ENCODE measurements at regions not wholly inside any gene's neighbourhood (a gene's known extent, or its start where the extent isn't known, plus 50 kb on each side); places are given as distances from the start of the nearest gene placed in this dataset.

DNA sequence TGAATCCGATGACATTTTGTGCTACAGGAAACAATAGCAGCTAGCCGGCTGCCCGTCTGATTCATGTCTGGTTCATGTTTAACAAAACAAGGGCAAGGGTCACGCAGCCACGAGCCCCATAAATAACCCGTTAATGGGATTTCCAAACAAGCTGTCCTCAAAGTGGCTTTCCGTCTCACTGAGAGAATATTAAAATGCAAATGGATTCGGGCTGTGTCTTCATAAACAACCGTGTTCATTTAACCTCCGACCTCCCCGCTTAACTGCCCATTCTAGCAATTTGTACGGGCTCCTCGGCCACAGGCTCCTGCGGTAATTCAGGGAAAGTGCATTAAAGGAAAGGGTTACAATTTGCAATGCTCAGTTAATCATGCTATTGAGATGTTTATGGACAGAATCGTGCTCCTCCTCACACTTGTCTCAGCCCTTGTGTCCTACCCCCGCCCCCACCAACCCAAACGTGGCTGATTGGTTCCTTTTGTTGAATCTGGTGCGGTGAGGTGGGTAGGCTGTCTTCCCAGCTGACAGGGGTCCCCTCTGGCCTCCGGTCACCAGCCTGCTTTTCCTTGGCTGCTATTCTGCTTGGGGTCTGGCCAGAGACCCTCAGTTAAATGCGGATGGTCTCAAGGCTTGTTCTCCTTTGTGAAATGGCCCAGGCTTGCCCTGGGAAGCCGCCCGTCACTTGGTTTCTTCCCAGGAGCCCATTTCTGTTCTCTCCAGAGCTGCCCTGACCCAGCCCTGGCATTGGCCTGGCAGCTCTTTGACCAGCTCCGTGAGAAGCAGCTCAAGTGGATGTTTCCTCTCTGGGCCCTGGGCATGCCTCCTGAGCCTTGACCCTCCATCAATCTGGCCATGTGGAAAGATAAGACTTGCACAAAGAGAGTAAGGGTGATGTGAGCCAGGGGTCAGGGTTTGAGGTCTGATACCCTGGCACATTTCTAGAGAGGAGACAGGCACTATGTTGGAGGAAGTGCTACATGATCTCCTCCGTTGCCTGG lies 200.7 kb upstream of the POU3F1 start:
- H3K27me3 ChIP-seq (ENCODE audit: insufficient read depth, low read length): no peaks in the 10 kb centered on the region
- no peak overlapping the region for H3K4me2 ChIP-seq (ENCODE audit: insufficient read depth, insufficient read length, low read length)
- Mint-ChIP-seq H3K4me1 (peaks cover 45 to 48% of the 10 kb centered on the region in 2 experiments), H3K4me3 (no peak overlapping the region), H3K36me3 (ENCODE audit: insufficient read depth in 1 of 3, low read depth in 3 of 3) (no peaks in the 10 kb centered on the region; a peak in 2 of 7 replicates), H3K9me3 (no peaks in the 10 kb centered on the region), H3K27ac (no peak overlapping the region; a peak in 1 of 7 replicates), H3K27me3 (ENCODE audit: low read depth) (peaks cover 12% of the 10 kb centered on the region)
- no peak for DNase-seq
- no peak overlapping the region for H2BK120ac ChIP-seq (ENCODE audit: low read depth, low read length, poor library complexity, severe bottlenecking)
- no peak overlapping the region for H3K18ac ChIP-seq (ENCODE audit: insufficient read length, low read depth, low read length)
- no peaks in the 10 kb centered on the region for H3K79me2 ChIP-seq (ENCODE audit: insufficient read depth, low read length)
- no peaks in the 10 kb centered on the region for H3K79me1 ChIP-seq (ENCODE audit: insufficient read depth, low read depth, low read length, poor library complexity, severe bottlenecking)
- H3K23me2 ChIP-seq (ENCODE audit: insufficient read length, low read depth, low read length, poor library complexity, severe bottlenecking): no peaks in the 10 kb centered on the region
- H4K91ac ChIP-seq (ENCODE audit: insufficient read length, low read depth, low read length): no peak overlapping the region
- H2BK20ac ChIP-seq (ENCODE audit: low read depth, low read length, poor library complexity, severe bottlenecking): no peak overlapping the region
- H2BK12ac ChIP-seq (ENCODE audit: insufficient read length, low read depth, low read length): no peak overlapping the region
- no CpG with 5 or more reads among the region's 24 CpGs for WGBS (ENCODE audit: extremely low coverage, insufficient read length, low lambda C conversion rate)
- no peak overlapping the region; the same call in 1 of the 2 replicates for H3K14ac ChIP-seq (ENCODE audit: insufficient read depth, low read length)
- H3K9me3 ChIP-seq (ENCODE audit: control insufficient read depth, low read depth, low read length): no peaks in the 10 kb centered on the region
- no peaks in the 10 kb centered on the region for H4K20me1 ChIP-seq (ENCODE audit: control insufficient read depth, insufficient read depth, insufficient read length)
- TF ChIP-seq, protein P1, sequence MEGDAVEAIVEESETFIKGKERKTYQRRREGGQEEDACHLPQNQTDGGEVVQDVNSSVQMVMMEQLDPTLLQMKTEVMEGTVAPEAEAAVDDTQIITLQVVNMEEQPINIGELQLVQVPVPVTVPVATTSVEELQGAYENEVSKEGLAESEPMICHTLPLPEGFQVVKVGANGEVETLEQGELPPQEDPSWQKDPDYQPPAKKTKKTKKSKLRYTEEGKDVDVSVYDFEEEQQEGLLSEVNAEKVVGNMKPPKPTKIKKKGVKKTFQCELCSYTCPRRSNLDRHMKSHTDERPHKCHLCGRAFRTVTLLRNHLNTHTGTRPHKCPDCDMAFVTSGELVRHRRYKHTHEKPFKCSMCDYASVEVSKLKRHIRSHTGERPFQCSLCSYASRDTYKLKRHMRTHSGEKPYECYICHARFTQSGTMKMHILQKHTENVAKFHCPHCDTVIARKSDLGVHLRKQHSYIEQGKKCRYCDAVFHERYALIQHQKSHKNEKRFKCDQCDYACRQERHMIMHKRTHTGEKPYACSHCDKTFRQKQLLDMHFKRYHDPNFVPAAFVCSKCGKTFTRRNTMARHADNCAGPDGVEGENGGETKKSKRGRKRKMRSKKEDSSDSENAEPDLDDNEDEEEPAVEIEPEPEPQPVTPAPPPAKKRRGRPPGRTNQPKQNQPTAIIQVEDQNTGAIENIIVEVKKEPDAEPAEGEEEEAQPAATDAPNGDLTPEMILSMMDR (conservative IDR thresholded peaks at IDR 0.05): no peak
- no peak overlapping the region for H3K23ac ChIP-seq (ENCODE audit: insufficient read length, low read depth, low read length)
- H4K8ac ChIP-seq (replicated peaks; ENCODE audit: insufficient read length, low read depth, low read length): no peak overlapping the region
- peaks cover 13% of the 10 kb centered on the region; the same call in 1 of the 2 replicates for H3K4me1 ChIP-seq (ENCODE audit: insufficient read depth, low read length)
- no peak overlapping the region for H3K9ac ChIP-seq (ENCODE audit: extremely low read depth, insufficient read length, low read length)
- no peak overlapping the region for H3K4ac ChIP-seq (ENCODE audit: low read depth, low read length)
- no peak overlapping the region for H3K27ac ChIP-seq (ENCODE audit: insufficient read length, low read depth, low read length)
- no peak overlapping the region for H3K56ac ChIP-seq (ENCODE audit: insufficient read length, low read depth, low read length)
- H2AFZ ChIP-seq (ENCODE audit: low read length): no peak overlapping the region
- H2BK15ac ChIP-seq (ENCODE audit: low read depth, low read length): no peak overlapping the region
- no peak overlapping the region for H3T11ph ChIP-seq (ENCODE audit: low read length)
- H2BK5ac ChIP-seq (ENCODE audit: insufficient read length, low read length): no peak overlapping the region
- no peak overlapping the region for H2AK5ac ChIP-seq (ENCODE audit: insufficient read length, low read length)
- H4K5ac ChIP-seq (ENCODE audit: insufficient read length, low read depth, low read length): no peak overlapping the region

Measured in H9 (cell line).